Epidermal melanocyte (primary cell): ENCODE measurements at regions not wholly inside any gene's neighbourhood (a gene's known extent, or its start where the extent isn't known, plus 50 kb on each side); places are given as distances from the start of the nearest gene placed in this dataset.

Experiments
- DNase-seq: peaks from one replicate; pipeline ENCODE4 v3.0.0; 2011; ENCODE audit warnings: low spot score; ENCODE audit not compliant: insufficient read length

GRCh38 chr4:83725336-83726085 is 189.6 kb downstream of the GPAT3 start:
- DNase-seq, result no peak

- no peak for DNase-seq
Observed at GRCh38 chr4:83724485-83725335, 188.8 kb downstream of the GPAT3 start.

DNA sequence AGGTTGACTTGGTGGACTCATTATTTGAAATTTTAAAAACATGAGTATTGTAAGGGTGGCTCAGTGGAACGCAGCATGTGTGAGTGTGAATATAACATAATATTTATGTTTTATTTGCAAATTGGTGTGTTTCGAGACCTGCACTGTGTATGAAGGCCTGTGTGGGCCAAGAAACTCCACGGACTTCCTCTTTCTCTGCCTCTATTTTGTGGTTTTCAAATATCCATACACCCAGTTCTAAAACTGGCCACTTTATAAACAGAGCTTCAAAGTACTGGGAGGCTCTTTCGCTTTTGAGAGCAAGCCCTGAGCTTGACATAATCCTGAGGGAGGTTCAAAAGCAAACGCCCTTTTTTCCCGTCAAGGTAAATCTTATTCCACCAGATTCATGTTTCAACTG is 187.7 kb downstream of the GPAT3 start:
- DNase-seq, result no peak

DNA sequence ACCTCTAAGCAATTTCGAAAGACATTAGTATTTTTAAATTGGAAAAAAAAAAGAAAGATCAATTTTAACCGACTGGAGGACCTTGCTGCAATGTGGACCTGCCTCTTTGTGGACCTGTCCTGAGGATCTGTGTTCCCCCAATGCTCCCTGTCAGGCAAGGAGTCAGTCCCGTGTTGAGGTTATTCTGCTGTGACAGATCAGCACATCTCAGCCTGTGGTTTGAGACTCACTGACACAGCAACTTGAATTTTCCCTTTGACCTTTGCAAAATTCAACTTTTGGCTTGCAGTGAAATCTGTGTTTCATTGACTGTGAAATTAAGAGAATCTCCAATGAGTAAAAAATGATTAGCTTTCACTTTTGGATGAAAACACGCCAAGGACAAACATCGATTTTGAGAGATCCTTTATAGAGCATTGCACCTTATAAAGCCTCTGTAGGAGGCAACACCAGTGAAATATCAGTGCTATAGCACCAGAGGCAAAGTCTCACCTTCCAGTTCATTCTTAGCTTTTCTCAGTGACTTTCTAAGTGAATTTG is 186.9 kb downstream of the GPAT3 start:
- no peak for DNase-seq

DNA sequence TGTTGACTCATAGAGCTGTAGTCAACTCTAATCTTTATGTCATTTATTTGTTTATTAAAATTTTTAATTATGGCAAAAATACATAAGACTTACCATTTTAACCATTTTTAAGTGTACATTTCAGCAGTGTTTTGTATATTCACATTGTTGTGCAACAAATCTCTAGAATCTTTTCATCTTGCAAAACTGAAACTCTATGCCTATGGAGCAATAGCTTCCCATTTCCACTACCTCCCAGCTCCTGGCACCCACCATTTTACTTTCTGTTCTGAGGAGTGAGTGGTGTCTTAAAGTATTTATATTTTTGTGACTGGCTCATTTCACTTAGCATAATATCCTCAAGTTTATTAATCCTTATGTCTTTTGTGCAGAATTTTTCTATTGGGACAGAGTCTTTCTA is 181.0 kb downstream of the GPAT3 start:
- no peak for DNase-seq

DNA sequence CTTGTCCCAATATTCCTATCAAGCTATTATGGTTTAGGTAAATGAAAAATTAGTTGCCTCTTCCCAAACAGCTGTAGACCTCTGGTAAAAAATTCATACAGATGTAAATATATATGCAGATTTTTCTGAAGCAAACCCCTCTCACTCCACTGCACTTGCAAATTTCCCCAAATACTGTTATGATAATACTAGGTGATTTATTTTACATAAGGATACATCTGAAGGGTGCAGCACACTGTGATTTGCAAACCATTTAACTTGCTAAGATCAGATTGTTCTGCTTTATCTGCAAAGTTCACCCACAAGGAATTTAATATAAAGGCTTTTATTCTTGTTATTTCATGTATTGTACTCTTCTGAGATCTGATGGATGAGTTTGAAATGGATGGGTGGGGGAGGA is 177.0 kb downstream of the GPAT3 start:
- DNase-seq, result no peak

- no peak for DNase-seq
Observed at GRCh38 chr4:83709627-83710026, 173.7 kb downstream of the GPAT3 start.

DNA sequence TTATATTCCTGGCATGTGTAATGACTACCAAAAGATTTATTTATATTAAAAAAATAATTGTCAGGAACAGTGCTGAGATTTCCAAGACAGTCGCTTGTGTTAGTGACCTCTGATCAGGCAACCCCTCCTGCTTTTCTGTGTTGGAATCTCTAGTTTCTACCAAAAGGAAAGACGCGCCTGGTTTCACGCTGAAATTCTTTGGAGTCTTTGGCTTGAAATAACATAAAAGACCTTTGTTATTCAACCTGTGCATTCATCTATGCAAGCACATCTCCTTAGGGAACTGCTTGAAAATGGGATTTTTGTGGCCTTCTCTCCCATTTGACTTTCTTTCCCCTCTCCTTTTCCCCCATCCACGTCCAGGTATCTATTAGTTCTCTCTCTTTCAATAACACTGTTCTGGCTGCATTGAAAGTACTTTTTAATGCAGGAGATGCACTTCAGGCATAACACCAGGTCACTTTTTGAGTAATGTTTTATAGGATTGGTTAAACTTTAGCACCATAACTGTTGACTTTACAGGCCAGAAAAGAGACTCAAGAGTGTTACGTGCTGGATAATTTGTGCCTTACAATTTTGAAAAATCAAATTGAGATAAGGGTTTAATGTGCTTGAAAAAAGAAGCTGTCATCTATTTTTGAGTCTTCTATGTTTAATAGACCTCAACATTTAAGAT is 172.7 kb downstream of the GPAT3 start:
- no peak for DNase-seq

- no peak for DNase-seq
Observed at GRCh38 chr4:83704786-83705185, 168.9 kb downstream of the GPAT3 start.

- no peak for DNase-seq
Observed at GRCh38 chr4:83703752-83704151, 167.8 kb downstream of the GPAT3 start.

DNA sequence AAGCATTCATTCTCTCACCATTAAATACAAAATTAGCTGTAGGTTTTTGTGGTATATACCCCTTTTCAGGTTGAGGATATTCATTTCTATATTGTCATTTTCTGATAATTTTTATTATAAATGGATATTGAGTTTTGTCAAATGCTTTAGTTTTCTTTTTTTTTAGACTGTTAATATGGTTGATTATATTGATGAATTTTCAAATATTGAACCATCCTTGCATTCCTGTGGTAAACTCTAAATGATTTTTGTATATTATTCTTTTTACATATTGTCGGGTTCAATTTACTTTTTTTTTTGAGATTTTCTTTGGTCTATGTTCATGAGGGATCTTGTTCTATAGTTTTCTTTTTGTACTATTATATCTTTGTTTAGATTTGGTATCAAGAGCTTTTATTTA is 165.1 kb downstream of the GPAT3 start:
- DNase-seq, result no peak

DNA sequence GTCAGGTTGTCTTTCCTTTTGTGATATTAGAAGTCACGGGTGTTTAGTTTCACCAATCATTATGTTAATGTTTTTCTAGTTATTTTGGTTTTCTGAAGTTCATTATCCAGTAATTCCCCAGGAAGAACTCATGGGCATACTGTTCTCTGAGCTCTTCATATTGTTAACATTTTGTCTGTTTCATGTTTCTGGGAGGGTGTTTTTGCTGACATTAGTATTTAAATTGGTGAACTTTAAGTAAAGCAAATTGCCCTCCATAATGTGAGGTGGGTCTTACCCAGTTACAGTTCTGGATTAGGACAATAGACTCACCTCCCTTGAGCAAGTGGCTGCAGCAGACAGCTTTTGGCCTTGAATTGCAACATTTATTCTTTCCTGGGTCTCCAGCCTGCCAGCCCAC is 163.4 kb downstream of the GPAT3 start:
- DNase-seq, result no peak

- no peak for DNase-seq
Observed at GRCh38 chr4:83692028-83692427, 156.1 kb downstream of the GPAT3 start.

DNA sequence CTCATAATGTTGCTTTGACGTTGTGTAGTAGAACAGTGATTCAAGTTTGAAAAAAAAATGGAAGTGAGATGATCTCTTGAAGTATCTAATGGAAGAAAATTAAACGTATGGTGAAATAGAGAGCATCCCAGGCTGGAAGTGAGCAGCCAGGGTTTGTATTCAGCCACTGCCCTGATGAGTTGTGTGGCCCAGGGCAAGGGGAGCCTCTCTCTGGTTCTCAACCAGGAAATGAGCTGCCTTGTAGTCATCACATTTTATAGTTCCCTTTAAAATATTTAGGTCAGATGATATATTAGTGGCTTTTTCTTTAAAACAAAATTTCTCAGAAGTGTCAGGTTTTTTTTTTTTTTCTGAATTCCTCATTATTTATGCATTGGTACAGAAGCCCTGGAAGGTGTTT is 150.3 kb downstream of the GPAT3 start:
- no peak for DNase-seq

- DNase-seq, result no peak
Observed at GRCh38 chr4:83679692-83680091, 143.8 kb downstream of the GPAT3 start.

- DNase-seq, result no peak
Observed at GRCh38 chr4:83679254-83679653, 143.3 kb downstream of the GPAT3 start.

- no peak for DNase-seq
Observed at GRCh38 chr4:83677656-83678055, 141.7 kb downstream of the GPAT3 start.

- DNase-seq, result no peak
Observed at GRCh38 chr4:83664741-83665140, 128.8 kb downstream of the GPAT3 start.

GRCh38 chr4:83664071-83664470 is 128.2 kb downstream of the GPAT3 start:
- DNase-seq, result no peak

DNA sequence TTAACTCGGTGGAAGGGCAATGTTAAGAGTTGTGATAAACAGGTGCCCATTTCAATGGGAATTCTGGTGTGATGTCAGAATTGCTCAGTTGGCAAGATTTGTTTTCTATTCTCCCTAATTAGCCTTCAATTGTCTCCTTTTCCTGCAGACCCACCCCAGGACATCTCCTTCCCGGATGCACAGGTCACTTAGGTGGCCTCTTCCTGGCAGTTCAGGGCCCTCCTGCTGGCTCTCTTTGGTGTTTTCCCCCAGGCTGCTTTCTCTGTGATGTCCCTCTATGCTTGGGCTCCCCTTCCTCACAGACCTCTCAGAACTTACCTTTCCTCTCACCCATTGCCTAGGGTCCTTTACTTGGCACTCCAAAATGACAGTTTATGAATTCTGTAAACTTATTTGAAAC is 126.3 kb downstream of the GPAT3 start:
- DNase-seq, result no peak

DNA sequence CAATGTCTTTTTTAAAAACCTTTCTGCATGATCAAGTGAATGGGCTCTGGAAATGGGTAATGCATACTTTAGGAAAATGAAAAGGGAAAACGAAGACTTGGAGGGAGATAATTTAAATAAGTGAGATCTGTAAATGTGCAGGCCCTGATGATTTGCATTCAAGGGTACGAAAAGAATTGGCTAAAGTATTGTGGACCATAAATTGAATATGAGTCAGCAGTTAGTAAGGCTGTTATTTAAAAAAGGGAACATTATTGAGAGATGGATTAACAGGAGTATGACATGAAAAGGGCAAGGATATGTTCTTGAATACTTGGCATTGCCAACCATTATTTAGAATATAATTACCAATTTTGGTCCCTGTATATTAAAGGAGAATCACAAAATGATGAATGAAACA is 125.5 kb downstream of the GPAT3 start:
- no peak for DNase-seq

GRCh38 chr4:83660578-83660977 is 124.7 kb downstream of the GPAT3 start:
- DNase-seq, result no peak
